Activated CD4-positive, alpha-beta memory T cell treated with anti-CD3 and anti-CD28 coated beads for 36 hours (primary cell): ENCODE measurements at regions not wholly inside any gene's neighbourhood (a gene's known extent, or its start where the extent isn't known, plus 50 kb on each side); places are given as distances from the start of the nearest gene placed in this dataset.

Experiments
- CTCF ChIA-PET: fragments of 350-600 bp; sonication (Branson Sonifier 250); formaldehyde crosslinking; loops from one replicate; lab custom pipeline; 2021; ENCODE audit warnings: antibody characterized with exemption, inconsistent platforms; lab: Charles Lee
- POLR2A ChIA-PET: fragments of 350-600 bp; sonication (Branson Sonifier 250); formaldehyde crosslinking; loops from one replicate; lab custom pipeline; 2021; ENCODE audit warnings: antibody characterized with exemption; lab: Charles Lee
- DNase-seq: peaks from one replicate; pipeline ENCODE4 v3.0.0-alpha.2; 2020
- H3K27ac Mint-ChIP-seq: one replicate; pipeline ENCODE4 v1.8.0; 2021; ENCODE audit warnings: mixed read lengths
- H3K27me3 Mint-ChIP-seq: one replicate; pipeline ENCODE4 v1.8.0; 2021; ENCODE audit warnings: mixed read lengths
- H3K36me3 Mint-ChIP-seq: one replicate; pipeline ENCODE4 v1.8.0; 2021; ENCODE audit warnings: mixed read lengths
- H3K4me1 Mint-ChIP-seq: one replicate; pipeline ENCODE4 v1.8.0; 2021; ENCODE audit warnings: low read depth, mixed read lengths
- H3K4me3 Mint-ChIP-seq: one replicate; pipeline ENCODE4 v1.8.0; 2021; ENCODE audit warnings: mild to moderate bottlenecking, mixed read lengths
- H3K9me3 Mint-ChIP-seq: one replicate; pipeline ENCODE4 v1.8.0; 2021; ENCODE audit warnings: mixed read lengths
- intact Hi-C: fragments of 100-400 bp; cut with micrococcal nuclease; formaldehyde crosslinking; loops from one replicate; pipeline ENCODE4 v1.15.1; 2023

DNA sequence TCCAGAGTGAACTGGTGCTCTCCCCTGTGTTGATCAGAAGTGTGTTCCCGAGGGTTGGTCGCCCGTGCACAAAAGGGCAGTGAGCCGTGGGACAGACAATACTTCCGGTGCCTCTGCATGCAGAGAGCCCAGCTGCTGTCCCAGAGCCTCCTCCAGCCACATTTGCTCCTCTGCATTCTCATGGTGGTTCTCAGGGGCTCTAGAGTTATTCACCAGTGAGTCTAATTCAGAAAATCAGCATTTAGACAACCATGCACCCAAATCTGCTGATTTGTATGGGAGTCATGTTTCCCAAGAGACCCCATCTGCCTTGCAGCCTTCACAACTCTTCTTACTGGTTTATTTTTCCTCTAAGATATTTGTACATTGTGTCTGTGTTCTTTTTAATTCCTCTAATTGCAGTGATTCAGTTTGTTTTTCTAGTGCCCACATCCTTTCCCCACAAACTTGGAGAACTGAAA lies 107.0 kb upstream of the SPRED1 start:
- H3K27me3 Mint-ChIP-seq: peaks cover 4% of the 10 kb centered on the region
- H3K36me3 Mint-ChIP-seq: no peaks in the 10 kb centered on the region
- H3K27ac Mint-ChIP-seq: no peak overlapping the region
- ChIA-PET POLR2A (no interaction called here), CTCF (no interaction called here)
- no peak overlapping the region for H3K4me3 Mint-ChIP-seq
- intact Hi-C loops: no loop called here
- DNase-seq: no peak
- H3K4me1 Mint-ChIP-seq: no peaks in the 10 kb centered on the region
- H3K9me3 Mint-ChIP-seq: peaks cover 12% of the 10 kb centered on the region

DNA sequence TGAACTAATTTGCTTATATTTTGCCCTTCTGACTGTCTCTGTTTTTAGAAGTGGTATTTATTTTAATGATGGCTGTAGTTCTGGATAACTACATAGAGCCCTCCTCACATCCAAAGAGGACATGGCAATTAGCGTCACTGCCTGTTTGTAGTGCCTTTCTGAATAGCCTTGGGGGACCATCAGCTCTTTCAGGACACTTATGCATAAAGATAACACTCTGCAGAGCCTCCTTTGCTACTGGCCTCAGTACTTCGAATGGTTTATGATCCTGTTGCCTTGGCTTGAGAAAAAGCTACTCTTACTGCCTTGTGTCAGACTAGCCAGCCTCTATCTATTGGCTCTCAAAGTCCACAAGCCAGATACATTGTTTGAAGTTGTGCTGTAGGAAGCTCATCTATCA lies 105.4 kb upstream of the SPRED1 start:
- intact Hi-C loops: no loop called here
- ChIA-PET POLR2A (no interaction called here), CTCF (no interaction called here)
- peaks cover 19% of the 10 kb centered on the region for H3K9me3 Mint-ChIP-seq
- H3K36me3 Mint-ChIP-seq: no peaks in the 10 kb centered on the region
- no peak for DNase-seq
- no peak overlapping the region for H3K27ac Mint-ChIP-seq
- no peaks in the 10 kb centered on the region for H3K4me1 Mint-ChIP-seq
- peaks cover 4% of the 10 kb centered on the region for H3K27me3 Mint-ChIP-seq
- H3K4me3 Mint-ChIP-seq: no peak overlapping the region

DNA sequence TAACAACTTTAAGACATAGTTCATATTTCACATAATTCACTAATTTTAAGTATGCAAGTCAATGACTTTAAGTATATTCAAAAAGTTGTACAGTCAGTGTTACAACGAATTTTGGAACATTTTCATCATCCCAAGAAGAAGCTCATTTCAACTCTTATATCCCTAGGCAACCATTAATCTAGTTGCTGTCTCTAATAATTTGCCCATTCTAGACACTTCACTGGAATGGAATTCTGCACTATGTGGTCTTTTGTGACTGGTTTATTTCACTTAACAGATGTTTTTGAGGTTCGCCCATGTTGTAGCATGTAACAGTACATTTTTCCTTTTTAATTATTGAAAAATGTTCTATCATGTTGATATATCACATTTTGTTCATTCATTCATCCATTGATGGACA lies 104.2 kb upstream of the SPRED1 start:
- H3K27me3 Mint-ChIP-seq: peaks cover 2% of the 10 kb centered on the region
- H3K27ac Mint-ChIP-seq: no peak overlapping the region
- H3K4me3 Mint-ChIP-seq: no peak overlapping the region
- ChIA-PET POLR2A (no interaction called here), CTCF (no interaction called here)
- peaks cover 16% of the 10 kb centered on the region for H3K9me3 Mint-ChIP-seq
- intact Hi-C loops: no loop called here
- DNase-seq: no peak
- H3K36me3 Mint-ChIP-seq: no peaks in the 10 kb centered on the region
- H3K4me1 Mint-ChIP-seq: no peaks in the 10 kb centered on the region

DNA sequence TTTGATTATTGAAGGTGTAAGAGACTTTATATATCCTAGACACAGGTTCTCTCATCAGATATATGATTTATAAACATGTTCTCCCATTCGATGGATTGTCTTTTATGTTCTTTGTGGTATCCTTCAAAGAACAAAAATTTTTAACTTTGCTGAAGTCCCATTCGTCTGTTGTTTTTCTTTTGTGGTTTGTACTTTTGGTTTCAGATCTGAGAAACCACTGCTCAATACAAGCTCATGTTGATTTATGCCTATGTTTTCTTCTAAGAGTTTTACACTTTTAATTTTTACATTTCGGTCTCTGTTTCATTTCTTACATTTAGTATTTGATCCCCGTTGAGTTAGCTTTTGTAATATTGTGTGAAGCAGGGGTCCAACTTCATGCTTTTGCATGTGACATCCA lies 103.3 kb upstream of the SPRED1 start:
- peaks cover 16% of the 10 kb centered on the region for H3K9me3 Mint-ChIP-seq
- CTCF ChIA-PET: no interaction called here
- DNase-seq: no peak
- H3K4me3 Mint-ChIP-seq: no peak overlapping the region
- POLR2A ChIA-PET: no interaction called here
- H3K27ac Mint-ChIP-seq: no peak overlapping the region
- no peaks in the 10 kb centered on the region for H3K4me1 Mint-ChIP-seq
- no peaks in the 10 kb centered on the region for H3K36me3 Mint-ChIP-seq
- H3K27me3 Mint-ChIP-seq: no peaks in the 10 kb centered on the region
- intact Hi-C loops: no loop called here

DNA sequence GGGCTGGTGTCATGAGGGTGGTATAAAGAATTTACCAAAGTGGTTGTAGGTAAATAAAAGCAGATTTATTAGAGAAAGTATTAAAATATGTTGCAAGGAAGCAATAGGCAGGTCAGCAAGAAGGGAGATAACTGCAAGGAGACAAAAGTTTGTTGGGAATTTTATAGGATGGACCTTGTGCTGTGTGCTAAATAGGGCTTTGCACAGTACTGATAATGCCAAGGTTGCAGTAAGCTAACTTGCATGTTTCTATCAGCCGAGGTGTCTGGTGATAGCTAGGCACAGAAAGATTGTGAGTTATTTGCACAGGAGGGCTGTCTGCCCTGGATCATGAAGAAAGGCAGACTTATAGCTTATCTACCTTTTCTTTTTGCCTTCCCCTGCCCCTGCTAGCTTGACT lies 102.5 kb upstream of the SPRED1 start:
- Mint-ChIP-seq H3K27ac (no peak overlapping the region), H3K36me3 (no peaks in the 10 kb centered on the region), H3K9me3 (peaks cover 16% of the 10 kb centered on the region), H3K27me3 (no peaks in the 10 kb centered on the region), H3K4me1 (no peaks in the 10 kb centered on the region), H3K4me3 (no peak overlapping the region)
- ChIA-PET POLR2A (no interaction called here), CTCF (no interaction called here)
- DNase-seq: no peak
- intact Hi-C loops: no loop called here

GRCh38 chr15:38150794-38151193 lies 101.8 kb upstream of the SPRED1 start:
- CTCF ChIA-PET: no interaction called here
- H3K9me3 Mint-ChIP-seq: peaks cover 16% of the 10 kb centered on the region
- intact Hi-C loops: no loop called here
- H3K36me3 Mint-ChIP-seq: no peaks in the 10 kb centered on the region
- H3K27me3 Mint-ChIP-seq: no peaks in the 10 kb centered on the region
- H3K4me3 Mint-ChIP-seq: no peak overlapping the region
- H3K27ac Mint-ChIP-seq: no peak overlapping the region
- H3K4me1 Mint-ChIP-seq: no peaks in the 10 kb centered on the region
- DNase-seq: no peak
- POLR2A ChIA-PET: no interaction called here

DNA sequence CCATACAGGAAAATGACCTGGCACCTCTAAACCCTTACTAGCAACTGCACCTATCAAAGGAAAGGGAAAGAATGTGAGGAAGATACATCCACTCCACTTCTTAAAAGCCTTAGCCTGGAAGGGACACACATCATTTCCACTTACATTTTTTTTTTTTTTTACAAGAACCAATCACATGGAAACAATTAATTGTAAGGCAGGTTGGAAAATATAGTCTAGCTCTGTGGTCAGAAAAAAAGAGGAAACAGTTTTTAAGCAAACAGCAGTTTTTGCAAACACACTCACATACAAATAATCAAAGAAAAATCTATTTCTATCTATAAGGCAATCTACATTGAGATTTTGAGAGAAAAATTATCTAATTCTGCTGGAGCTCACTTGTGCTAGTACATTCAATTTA lies 98.9 kb upstream of the SPRED1 start:
- intact Hi-C loops: no loop called here
- Mint-ChIP-seq H3K27me3 (no peaks in the 10 kb centered on the region), H3K36me3 (no peaks in the 10 kb centered on the region), H3K27ac (no peak overlapping the region), H3K4me1 (no peaks in the 10 kb centered on the region), H3K9me3 (peaks cover 20% of the 10 kb centered on the region), H3K4me3 (no peak overlapping the region)
- ChIA-PET POLR2A (no interaction called here), CTCF (interaction anchor here (0.6 kb wide), 1 partner anchor 27 kb away, joined by 3 read pairs; no protein-coding TSS in a partner anchor)
- no peak for DNase-seq

DNA sequence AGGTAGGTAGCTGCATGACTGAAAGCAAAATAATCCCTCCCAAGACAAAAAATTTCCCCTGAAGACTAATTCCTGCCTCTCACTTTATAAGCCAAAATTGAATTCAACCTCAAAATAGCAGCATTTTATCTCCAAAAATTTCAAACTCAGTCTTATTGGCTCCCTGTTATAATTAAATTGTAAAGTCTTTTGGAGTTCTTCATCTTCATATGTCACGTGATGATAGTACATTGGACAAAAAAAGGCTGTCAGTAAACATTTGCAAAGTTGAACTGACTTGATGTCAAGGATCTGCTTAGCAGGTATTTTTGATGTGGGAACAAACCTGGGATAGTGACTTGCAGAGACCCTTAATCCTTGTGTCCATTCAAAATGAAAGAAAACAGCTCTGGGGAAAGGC lies 98.4 kb upstream of the SPRED1 start:
- H3K27me3 Mint-ChIP-seq: no peaks in the 10 kb centered on the region
- no peak overlapping the region for H3K4me3 Mint-ChIP-seq
- peaks cover 20% of the 10 kb centered on the region for H3K9me3 Mint-ChIP-seq
- no peaks in the 10 kb centered on the region for H3K4me1 Mint-ChIP-seq
- H3K36me3 Mint-ChIP-seq: no peaks in the 10 kb centered on the region
- CTCF ChIA-PET: no interaction called here
- POLR2A ChIA-PET: no interaction called here
- H3K27ac Mint-ChIP-seq: no peak overlapping the region
- DNase-seq: no peak
- intact Hi-C loops: no loop called here

DNA sequence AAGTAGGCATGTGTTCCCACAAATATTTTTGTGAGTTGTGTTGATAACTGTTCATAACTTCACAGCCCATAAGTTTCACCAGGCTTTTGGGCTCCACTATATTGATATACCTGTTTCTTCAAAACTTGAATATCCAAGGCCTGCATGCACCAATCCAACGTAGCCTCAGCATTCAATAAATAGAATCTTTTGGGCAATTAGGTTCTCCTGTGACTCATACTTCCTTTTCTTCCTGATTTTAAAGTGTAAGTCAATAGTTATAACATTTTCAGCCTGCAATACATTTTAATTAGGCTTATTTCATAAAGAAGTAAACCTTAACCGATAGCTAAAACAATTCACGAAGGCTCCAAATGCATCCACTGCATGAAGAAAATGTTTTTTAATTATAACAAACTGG lies 97.8 kb upstream of the SPRED1 start:
- Mint-ChIP-seq H3K36me3 (no peaks in the 10 kb centered on the region), H3K4me1 (no peaks in the 10 kb centered on the region), H3K9me3 (peaks cover 20% of the 10 kb centered on the region), H3K27ac (no peak overlapping the region), H3K27me3 (no peaks in the 10 kb centered on the region), H3K4me3 (no peak overlapping the region)
- no peak for DNase-seq
- ChIA-PET POLR2A (no interaction called here), CTCF (interaction anchor here (0.5 kb wide), 1 partner anchor 495 kb away, joined by 3 read pairs; no protein-coding TSS in a partner anchor)
- intact Hi-C loops: no loop called here

DNA sequence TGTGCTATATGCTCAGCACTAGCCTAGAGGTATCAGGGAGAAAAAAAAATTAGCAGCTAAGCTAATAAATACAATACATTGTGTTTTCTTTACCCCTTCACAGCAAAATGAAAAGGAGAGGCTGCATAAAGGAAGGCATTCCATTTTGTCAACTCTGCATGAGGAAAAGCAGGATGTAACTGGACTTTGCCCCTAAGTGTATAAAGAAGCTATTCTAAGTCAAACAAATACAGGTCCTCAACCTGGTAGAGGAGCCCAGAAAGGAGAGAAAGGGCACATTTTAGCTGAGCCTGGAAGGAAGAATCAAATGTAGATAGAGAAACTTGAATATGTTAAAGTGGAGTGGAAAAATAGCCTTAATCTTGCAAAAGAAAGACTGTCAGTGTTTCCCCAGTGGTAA lies 89.0 kb upstream of the SPRED1 start:
- POLR2A ChIA-PET: no interaction called here
- CTCF ChIA-PET: no interaction called here
- intact Hi-C loops: no loop called here
- Mint-ChIP-seq H3K27me3 (peaks cover 7% of the 10 kb centered on the region), H3K4me1 (no peaks in the 10 kb centered on the region), H3K9me3 (no peaks in the 10 kb centered on the region), H3K36me3 (no peaks in the 10 kb centered on the region), H3K27ac (no peak overlapping the region), H3K4me3 (no peak overlapping the region)
- no peak for DNase-seq

GRCh38 chr15:38164061-38164460 lies 88.6 kb upstream of the SPRED1 start:
- no peaks in the 10 kb centered on the region for H3K4me1 Mint-ChIP-seq
- DNase-seq: no peak
- no peak overlapping the region for H3K4me3 Mint-ChIP-seq
- no peaks in the 10 kb centered on the region for H3K36me3 Mint-ChIP-seq
- H3K27me3 Mint-ChIP-seq: peaks cover 7% of the 10 kb centered on the region
- POLR2A ChIA-PET: no interaction called here
- no peak overlapping the region for H3K27ac Mint-ChIP-seq
- intact Hi-C loops: no loop called here
- no peaks in the 10 kb centered on the region for H3K9me3 Mint-ChIP-seq
- CTCF ChIA-PET: no interaction called here

GRCh38 chr15:38164507-38164906 lies 88.1 kb upstream of the SPRED1 start:
- intact Hi-C loops: no loop called here
- Mint-ChIP-seq H3K27ac (no peak overlapping the region), H3K27me3 (peaks cover 7% of the 10 kb centered on the region), H3K9me3 (no peaks in the 10 kb centered on the region), H3K4me3 (no peak overlapping the region), H3K4me1 (no peaks in the 10 kb centered on the region), H3K36me3 (no peaks in the 10 kb centered on the region)
- DNase-seq: no peak
- ChIA-PET POLR2A (no interaction called here), CTCF (no interaction called here)

DNA sequence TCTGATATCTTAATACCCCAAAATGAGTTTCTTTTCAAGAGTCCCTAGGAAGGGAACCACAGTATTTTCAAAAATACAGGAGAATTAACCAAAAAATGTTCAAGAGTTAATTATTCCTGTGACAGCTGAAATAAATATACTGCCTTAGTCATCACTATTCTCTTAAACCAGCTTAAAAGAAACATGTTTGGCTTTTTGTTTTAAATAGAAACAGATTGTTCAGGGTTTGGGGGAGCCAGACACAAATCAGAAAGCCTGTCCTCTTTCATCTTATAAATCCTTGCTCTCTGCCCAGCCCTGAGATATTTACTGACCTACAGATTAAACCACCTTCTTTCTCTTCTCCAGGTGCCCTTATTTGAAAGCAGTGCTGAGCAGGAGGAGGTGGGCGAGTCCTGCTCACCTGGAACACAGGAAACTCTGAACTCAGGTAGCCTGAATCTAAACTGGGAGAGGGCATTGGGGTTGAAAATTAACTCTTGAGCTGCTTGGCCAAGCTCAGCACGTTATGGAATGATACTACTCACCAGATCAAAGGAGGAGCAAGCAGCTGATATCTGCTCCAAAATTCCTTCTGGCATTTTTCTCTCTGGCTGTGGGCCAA lies 84.1 kb upstream of the SPRED1 start:
- intact Hi-C loops: no loop called here
- no peaks in the 10 kb centered on the region for H3K9me3 Mint-ChIP-seq
- no peaks in the 10 kb centered on the region for H3K36me3 Mint-ChIP-seq
- CTCF ChIA-PET: no interaction called here
- no peak overlapping the region for H3K27ac Mint-ChIP-seq
- H3K4me1 Mint-ChIP-seq: no peaks in the 10 kb centered on the region
- POLR2A ChIA-PET: no interaction called here
- no peak overlapping the region for H3K4me3 Mint-ChIP-seq
- DNase-seq: no peak
- peaks cover 9% of the 10 kb centered on the region for H3K27me3 Mint-ChIP-seq
